K562 (cell line): ENCODE measurements at regions not wholly inside any gene's neighbourhood (a gene's known extent, or its start where the extent isn't known, plus 50 kb on each side); places are given as distances from the start of the nearest gene placed in this dataset.

Experiments used
- ATAC-seq: fragments of 200-7000 bp; cut with Tn5 transposase; 3 replicates; pipeline ENCODE4 v1.9.1; 2020; ENCODE audit warnings: moderate library complexity
- BruUV-seq: library from RNA; stranded (reverse); fragments of 400-500 nt; replicated peaks from 2 replicates; lab custom pipeline; 2021; lab: Mats Ljungman, UMichigan
- CTCF ChIA-PET: fragments of 300-600 bp; formaldehyde crosslinking; extraction: SDS; loops from one replicate; lab custom pipeline; 2021; ENCODE audit warnings: low intra/inter-chr PET ratio; lab: Yijun Ruan, JAX
- POLR2A ChIA-PET: fragments of 300-600, 350-650 bp; sonication (Branson Sonifier 250); formaldehyde crosslinking; extraction: SDS; loops from one replicate; lab custom pipeline; 2021; ENCODE audit warnings: antibody characterized with exemption, inconsistent platforms; lab: Yijun Ruan, JAX
- DNase-seq, 4 experiments: peaks; one replicate each; pipeline versions ENCODE4 v3.0.0 to v3.0.0-alpha.2; 2011 to 2018; ENCODE audit warnings: low spot score in 3 of 4, mixed read lengths in 3 of 4; ENCODE audit errors: extremely low read depth in 1 of 4
- FAIRE-seq: peaks from 2 replicates; lab custom pipeline; 2011; peaks lifted over from hg19 to GRCh38; lab: Jason Lieb, UNC
- H2AFZ ChIP-seq: 2 replicates; pipeline ENCODE4 v1.6.0; 2011; ENCODE audit warnings: low read depth, low read length, control low read depth, inconsistent platforms
- H3K27ac ChIP-seq: fragments of 200-600 bp; 3 replicates; pipeline ENCODE4 v1.8.0; 2011; ENCODE audit warnings: low read depth, mild to moderate bottlenecking, control low read depth, inconsistent platforms, low read length, moderate library complexity, mixed read lengths; ENCODE audit errors: extremely low read depth
- H3K27me3 ChIP-seq, 2 experiments: fragments of 300-600 bp in 1 of 2; 2 replicates in 1 of 2; 3 replicates in 1 of 2; pipeline versions ENCODE4 v1.6.0 to v1.8.0; 2011; ENCODE audit warnings: inconsistent platforms in 2 of 2, low read length in 2 of 2, mild to moderate bottlenecking in 1 of 2, mixed read lengths in 1 of 2, moderate library complexity in 1 of 2; ENCODE audit not compliant: control insufficient read depth in 2 of 2, insufficient read depth in 2 of 2
- H3K36me3 ChIP-seq: fragments of 300-600 bp; 3 replicates; pipeline ENCODE4 v1.8.0; 2011; ENCODE audit warnings: mild to moderate bottlenecking, low read length, inconsistent platforms; ENCODE audit not compliant: control insufficient read depth, insufficient read depth
- H3K4me1 ChIP-seq, 2 experiments: fragments of 200-600 bp in 1 of 2; replicated peaks in 1 of 2; 2 replicates in 1 of 2; 3 replicates in 1 of 2; pipeline versions ENCODE4 v1.5.1 to v1.8.0; 2011; ENCODE audit warnings: inconsistent platforms in 2 of 2, low read length in 2 of 2, mild to moderate bottlenecking in 1 of 2, mixed read lengths in 1 of 2, moderate library complexity in 1 of 2; ENCODE audit not compliant: control insufficient read depth in 2 of 2, insufficient read depth in 2 of 2
- H3K4me2 ChIP-seq: 2 replicates; pipeline ENCODE4 v1.6.1; 2011; ENCODE audit warnings: low read length, control low read depth, inconsistent platforms, mixed read lengths; ENCODE audit not compliant: insufficient read depth
- H3K4me3 ChIP-seq: fragments of 200-600 bp; sonication (generic), shearing (Covaris generic); 2 replicates; pipeline ENCODE4 v1.5.1; 2016; ENCODE audit warnings: control low read depth, inconsistent platforms
- H3K79me2 ChIP-seq: fragments of 200-600 bp; 3 replicates; pipeline ENCODE4 v1.8.0; 2011; ENCODE audit warnings: low read length, inconsistent platforms; ENCODE audit not compliant: control insufficient read depth, insufficient read depth
- H3K9ac ChIP-seq, 2 experiments: 2 replicates each; pipeline versions ENCODE4 v1.6.0 to v1.6.1; 2011; ENCODE audit warnings: low read depth in 2 of 2, low read length in 2 of 2, control low read depth in 1 of 2, inconsistent platforms in 1 of 2, mild to moderate bottlenecking in 1 of 2, mixed read lengths in 1 of 2; ENCODE audit not compliant: insufficient read depth in 1 of 2
- H3K9me1 ChIP-seq: one replicate; pipeline ENCODE4 v1.6.0; 2011; ENCODE audit warnings: inconsistent platforms, mild to moderate bottlenecking, low read length, moderate library complexity; ENCODE audit not compliant: control insufficient read depth, insufficient read depth
- H3K9me3 ChIP-seq: replicated peaks from 2 replicates; pipeline ENCODE4 v1.5.1; 2011; ENCODE audit warnings: low read depth, low read length, inconsistent platforms; ENCODE audit not compliant: control insufficient read depth, insufficient read depth
- H4K20me1 ChIP-seq: replicated peaks from 2 replicates; pipeline ENCODE4 v1.6.1; 2011; ENCODE audit warnings: low read length, inconsistent platforms, mixed read lengths; ENCODE audit not compliant: control insufficient read depth, insufficient read depth
- CXXC5 ChIP-seq: fragments of 250-450 bp; sonication (Bioruptor Pico); IDR thresholded peaks from 2 replicates; pipeline ENCODE4 v1.8.0; 2022; ENCODE audit warnings: inconsistent platforms, mild to moderate bottlenecking, moderate library complexity
- HMG20B ChIP-seq: fragments of 250-450 bp; sonication (Bioruptor Pico); IDR thresholded peaks from 2 replicates; pipeline ENCODE4 v1.5.0; 2021; ENCODE audit warnings: mild to moderate bottlenecking
- IFI16 ChIP-seq: fragments of 250-450 bp; sonication (Bioruptor Pico); IDR thresholded peaks from 2 replicates; pipeline ENCODE4 v2.1.2; 2022; ENCODE audit warnings: mild to moderate bottlenecking, inconsistent platforms
- MBD2 ChIP-seq: sonication (generic); IDR thresholded peaks from 2 replicates; pipeline ENCODE4 v1.6.1; 2016; ENCODE audit warnings: low read depth, borderline replicate concordance
- PURB ChIP-seq: sonication (generic); formaldehyde crosslinking; IDR thresholded peaks from 2 replicates; pipeline ENCODE4 v1.9.0; 2021; ENCODE audit warnings: low read depth, mild to moderate bottlenecking, missing genetic modification reagents
- STAT5B ChIP-seq: fragments of 250-450 bp; sonication (Bioruptor Pico); IDR thresholded peaks from 2 replicates; pipeline ENCODE4 v1.8.0; 2021; ENCODE audit warnings: mild to moderate bottlenecking, inconsistent platforms
- TCF7L2 ChIP-seq: fragments of 150-350 bp; IDR thresholded peaks from 2 replicates; pipeline ENCODE4 v1.6.1; 2016; ENCODE audit warnings: low read depth, mild to moderate bottlenecking, low read length, moderate library complexity
- ZFX ChIP-seq: sonication (generic); formaldehyde crosslinking; IDR thresholded peaks from 2 replicates; pipeline ENCODE4 v1.8.0; 2022; ENCODE audit warnings: mild to moderate bottlenecking, missing genetic modification reagents, moderate library complexity
- ZNF584 ChIP-seq: fragments of 200-800 bp; sonication (Bioruptor generic); IDR thresholded peaks from 2 replicates; pipeline ENCODE4 v1.6.1; 2016; ENCODE audit warnings: low read depth, mild to moderate bottlenecking, missing genetic modification characterization, missing compliant biosample characterization
- WGBS: fragments of 100-300 bp; shearing (Covaris generic); methylation state at CpG from one replicate; pipeline ENCODE4 v1.1.6; 2016; ENCODE audit warnings: low coverage, mixed read lengths; ENCODE audit not compliant: insufficient coverage; ENCODE audit errors: missing lambda C conversion rate; 5-methylcytosine and 5-hydroxymethylcytosine counted together
- in situ Hi-C: fragments of 300-500 bp; cut with MboI; formaldehyde crosslinking; loops from 4 replicates; pipeline ENCODE4 v1.15.0; 2018; ENCODE audit warnings: inconsistent platforms, mixed read lengths
- intact Hi-C: fragments of 100-400 bp; cut with micrococcal nuclease; formaldehyde crosslinking; loops from 2 replicates; pipeline ENCODE4 v1.14.2; 2022
- TF ChIP-seq, protein P1 (sequence below): fragments of 200-800 bp; sonication (Bioruptor generic); IDR thresholded peaks from 2 replicates; pipeline ENCODE4 v1.6.1; 2017; ENCODE audit warnings: missing genetic modification characterization, missing compliant biosample characterization
- TF ChIP-seq, protein P2 (sequence below): fragments of 450-650 bp; IDR thresholded peaks from 2 replicates; pipeline ENCODE4 v1.6.1; 2016; ENCODE audit warnings: mild to moderate bottlenecking, moderate library complexity

DNA sequence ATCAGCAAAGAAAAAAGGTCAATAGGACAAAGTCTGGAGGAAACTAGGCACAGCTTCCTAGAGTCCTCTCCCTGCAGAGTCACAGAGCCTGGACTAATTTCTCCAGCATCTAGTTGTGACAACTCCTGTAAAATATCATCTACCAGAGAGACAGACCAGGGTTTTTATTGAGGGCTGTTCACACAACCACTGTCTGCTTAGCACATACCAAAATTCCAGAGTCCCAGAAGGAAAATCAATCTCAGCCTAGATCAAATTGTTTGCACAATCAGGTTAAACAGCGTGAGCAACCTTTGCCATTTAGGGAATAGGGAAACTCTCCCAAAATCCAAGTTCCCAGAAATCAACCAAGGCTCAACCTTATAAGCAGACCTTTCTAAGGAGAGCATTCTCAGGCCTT, 190.3 kb downstream of the SYK start:
- Histone ChIP-seq H2AFZ (no peak overlapping the region), H3K4me3 (no peak overlapping the region), H3K9me1 (no peaks in the 10 kb centered on the region), H3K27ac (no peak overlapping the region), H3K4me1 (0 out of 5 replicates have a peak, but pooled peaks cover 0 to 4% of the 10 kb centered on the region in 2 experiments), H3K36me3 (no peaks in the 10 kb centered on the region), H4K20me1 (no peaks in the 10 kb centered on the region), H3K79me2 (no peaks in the 10 kb centered on the region), H3K4me2 (no peak overlapping the region), H3K9me3 (no peaks in the 10 kb centered on the region), H3K9ac (no peak overlapping the region), H3K27me3 (no peaks in the 10 kb centered on the region)
- ATAC-seq: no peak
- WGBS: 17% methylated on average over 1 of the region's 1 CpG
- CTCF ChIA-PET: no interaction called here
- TF ChIP-seq ZNF584: no peak
- TF ChIP-seq, protein P1, sequence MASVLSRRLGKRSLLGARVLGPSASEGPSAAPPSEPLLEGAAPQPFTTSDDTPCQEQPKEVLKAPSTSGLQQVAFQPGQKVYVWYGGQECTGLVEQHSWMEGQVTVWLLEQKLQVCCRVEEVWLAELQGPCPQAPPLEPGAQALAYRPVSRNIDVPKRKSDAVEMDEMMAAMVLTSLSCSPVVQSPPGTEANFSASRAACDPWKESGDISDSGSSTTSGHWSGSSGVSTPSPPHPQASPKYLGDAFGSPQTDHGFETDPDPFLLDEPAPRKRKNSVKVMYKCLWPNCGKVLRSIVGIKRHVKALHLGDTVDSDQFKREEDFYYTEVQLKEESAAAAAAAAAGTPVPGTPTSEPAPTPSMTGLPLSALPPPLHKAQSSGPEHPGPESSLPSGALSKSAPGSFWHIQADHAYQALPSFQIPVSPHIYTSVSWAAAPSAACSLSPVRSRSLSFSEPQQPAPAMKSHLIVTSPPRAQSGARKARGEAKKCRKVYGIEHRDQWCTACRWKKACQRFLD (CRISPR knock-in tag): no peak
- no peak for TF ChIP-seq PURB (CRISPR knock-in tag)
- TF ChIP-seq ZFX (CRISPR knock-in tag): no peak
- no peak for TF ChIP-seq HMG20B (CRISPR knock-in tag)
- TF ChIP-seq TCF7L2: no peak
- no peak for TF ChIP-seq MBD2
- no peak for TF ChIP-seq STAT5B (CRISPR knock-in tag)
- TF ChIP-seq CXXC5 (CRISPR knock-in tag): no peak
- TF ChIP-seq, protein P2, sequence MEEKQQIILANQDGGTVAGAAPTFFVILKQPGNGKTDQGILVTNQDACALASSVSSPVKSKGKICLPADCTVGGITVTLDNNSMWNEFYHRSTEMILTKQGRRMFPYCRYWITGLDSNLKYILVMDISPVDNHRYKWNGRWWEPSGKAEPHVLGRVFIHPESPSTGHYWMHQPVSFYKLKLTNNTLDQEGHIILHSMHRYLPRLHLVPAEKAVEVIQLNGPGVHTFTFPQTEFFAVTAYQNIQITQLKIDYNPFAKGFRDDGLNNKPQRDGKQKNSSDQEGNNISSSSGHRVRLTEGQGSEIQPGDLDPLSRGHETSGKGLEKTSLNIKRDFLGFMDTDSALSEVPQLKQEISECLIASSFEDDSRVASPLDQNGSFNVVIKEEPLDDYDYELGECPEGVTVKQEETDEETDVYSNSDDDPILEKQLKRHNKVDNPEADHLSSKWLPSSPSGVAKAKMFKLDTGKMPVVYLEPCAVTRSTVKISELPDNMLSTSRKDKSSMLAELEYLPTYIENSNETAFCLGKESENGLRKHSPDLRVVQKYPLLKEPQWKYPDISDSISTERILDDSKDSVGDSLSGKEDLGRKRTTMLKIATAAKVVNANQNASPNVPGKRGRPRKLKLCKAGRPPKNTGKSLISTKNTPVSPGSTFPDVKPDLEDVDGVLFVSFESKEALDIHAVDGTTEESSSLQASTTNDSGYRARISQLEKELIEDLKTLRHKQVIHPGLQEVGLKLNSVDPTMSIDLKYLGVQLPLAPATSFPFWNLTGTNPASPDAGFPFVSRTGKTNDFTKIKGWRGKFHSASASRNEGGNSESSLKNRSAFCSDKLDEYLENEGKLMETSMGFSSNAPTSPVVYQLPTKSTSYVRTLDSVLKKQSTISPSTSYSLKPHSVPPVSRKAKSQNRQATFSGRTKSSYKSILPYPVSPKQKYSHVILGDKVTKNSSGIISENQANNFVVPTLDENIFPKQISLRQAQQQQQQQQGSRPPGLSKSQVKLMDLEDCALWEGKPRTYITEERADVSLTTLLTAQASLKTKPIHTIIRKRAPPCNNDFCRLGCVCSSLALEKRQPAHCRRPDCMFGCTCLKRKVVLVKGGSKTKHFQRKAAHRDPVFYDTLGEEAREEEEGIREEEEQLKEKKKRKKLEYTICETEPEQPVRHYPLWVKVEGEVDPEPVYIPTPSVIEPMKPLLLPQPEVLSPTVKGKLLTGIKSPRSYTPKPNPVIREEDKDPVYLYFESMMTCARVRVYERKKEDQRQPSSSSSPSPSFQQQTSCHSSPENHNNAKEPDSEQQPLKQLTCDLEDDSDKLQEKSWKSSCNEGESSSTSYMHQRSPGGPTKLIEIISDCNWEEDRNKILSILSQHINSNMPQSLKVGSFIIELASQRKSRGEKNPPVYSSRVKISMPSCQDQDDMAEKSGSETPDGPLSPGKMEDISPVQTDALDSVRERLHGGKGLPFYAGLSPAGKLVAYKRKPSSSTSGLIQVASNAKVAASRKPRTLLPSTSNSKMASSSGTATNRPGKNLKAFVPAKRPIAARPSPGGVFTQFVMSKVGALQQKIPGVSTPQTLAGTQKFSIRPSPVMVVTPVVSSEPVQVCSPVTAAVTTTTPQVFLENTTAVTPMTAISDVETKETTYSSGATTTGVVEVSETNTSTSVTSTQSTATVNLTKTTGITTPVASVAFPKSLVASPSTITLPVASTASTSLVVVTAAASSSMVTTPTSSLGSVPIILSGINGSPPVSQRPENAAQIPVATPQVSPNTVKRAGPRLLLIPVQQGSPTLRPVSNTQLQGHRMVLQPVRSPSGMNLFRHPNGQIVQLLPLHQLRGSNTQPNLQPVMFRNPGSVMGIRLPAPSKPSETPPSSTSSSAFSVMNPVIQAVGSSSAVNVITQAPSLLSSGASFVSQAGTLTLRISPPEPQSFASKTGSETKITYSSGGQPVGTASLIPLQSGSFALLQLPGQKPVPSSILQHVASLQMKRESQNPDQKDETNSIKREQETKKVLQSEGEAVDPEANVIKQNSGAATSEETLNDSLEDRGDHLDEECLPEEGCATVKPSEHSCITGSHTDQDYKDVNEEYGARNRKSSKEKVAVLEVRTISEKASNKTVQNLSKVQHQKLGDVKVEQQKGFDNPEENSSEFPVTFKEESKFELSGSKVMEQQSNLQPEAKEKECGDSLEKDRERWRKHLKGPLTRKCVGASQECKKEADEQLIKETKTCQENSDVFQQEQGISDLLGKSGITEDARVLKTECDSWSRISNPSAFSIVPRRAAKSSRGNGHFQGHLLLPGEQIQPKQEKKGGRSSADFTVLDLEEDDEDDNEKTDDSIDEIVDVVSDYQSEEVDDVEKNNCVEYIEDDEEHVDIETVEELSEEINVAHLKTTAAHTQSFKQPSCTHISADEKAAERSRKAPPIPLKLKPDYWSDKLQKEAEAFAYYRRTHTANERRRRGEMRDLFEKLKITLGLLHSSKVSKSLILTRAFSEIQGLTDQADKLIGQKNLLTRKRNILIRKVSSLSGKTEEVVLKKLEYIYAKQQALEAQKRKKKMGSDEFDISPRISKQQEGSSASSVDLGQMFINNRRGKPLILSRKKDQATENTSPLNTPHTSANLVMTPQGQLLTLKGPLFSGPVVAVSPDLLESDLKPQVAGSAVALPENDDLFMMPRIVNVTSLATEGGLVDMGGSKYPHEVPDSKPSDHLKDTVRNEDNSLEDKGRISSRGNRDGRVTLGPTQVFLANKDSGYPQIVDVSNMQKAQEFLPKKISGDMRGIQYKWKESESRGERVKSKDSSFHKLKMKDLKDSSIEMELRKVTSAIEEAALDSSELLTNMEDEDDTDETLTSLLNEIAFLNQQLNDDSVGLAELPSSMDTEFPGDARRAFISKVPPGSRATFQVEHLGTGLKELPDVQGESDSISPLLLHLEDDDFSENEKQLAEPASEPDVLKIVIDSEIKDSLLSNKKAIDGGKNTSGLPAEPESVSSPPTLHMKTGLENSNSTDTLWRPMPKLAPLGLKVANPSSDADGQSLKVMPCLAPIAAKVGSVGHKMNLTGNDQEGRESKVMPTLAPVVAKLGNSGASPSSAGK: no peak
- TF ChIP-seq IFI16 (CRISPR knock-in tag): no peak
- in situ Hi-C loops: no loop called here
- no peak for DNase-seq
- FAIRE-seq: no peak
- intact Hi-C loops: no loop called here
- no TSS peak for BruUV-seq
- POLR2A ChIA-PET: no interaction called here
